GM12864 (cell line): ENCODE measurements at regions not wholly inside any gene's neighbourhood (a gene's known extent, or its start where the extent isn't known, plus 50 kb on each side); places are given as distances from the start of the nearest gene placed in this dataset.

Experiments used
- DNase-seq: peaks from one replicate; pipeline ENCODE4 v3.0.0-alpha.2; 2011; ENCODE audit warnings: low read depth
- H3K4me3 ChIP-seq: 2 replicates; pipeline ENCODE4 v1.5.1; 2011; ENCODE audit warnings: mild to moderate bottlenecking, low read depth, low read length, control low read depth
- TF ChIP-seq, protein P1 (sequence below): IDR thresholded peaks from 2 replicates; pipeline ENCODE4 v1.5.1; 2011; ENCODE audit warnings: low read depth, mild to moderate bottlenecking, moderate library complexity, low read length, control low read depth, inconsistent platforms; ENCODE audit errors: missing control alignments

DNA sequence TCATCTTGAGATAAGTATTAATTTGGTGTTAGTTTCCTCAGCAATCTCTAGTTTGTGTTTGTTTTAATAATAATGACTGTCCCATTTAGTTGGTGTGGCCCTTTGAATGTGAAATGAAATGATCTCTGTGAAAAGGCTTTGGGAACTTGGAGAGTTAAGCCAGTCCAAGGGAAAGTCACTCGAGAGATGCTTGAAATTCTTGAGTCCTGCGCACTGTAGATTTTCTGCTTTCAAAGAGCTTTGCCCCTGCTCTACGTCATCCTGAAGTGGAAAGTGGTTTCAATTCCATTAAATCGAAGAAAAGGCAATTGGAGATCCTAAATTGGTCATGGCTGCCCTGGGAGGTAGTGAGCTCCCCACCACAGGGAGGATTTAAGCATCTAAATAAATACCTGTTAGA is 403.8 kb downstream of the ZNF536 start:
- no peak overlapping the region for H3K4me3 ChIP-seq
- TF ChIP-seq, protein P1, sequence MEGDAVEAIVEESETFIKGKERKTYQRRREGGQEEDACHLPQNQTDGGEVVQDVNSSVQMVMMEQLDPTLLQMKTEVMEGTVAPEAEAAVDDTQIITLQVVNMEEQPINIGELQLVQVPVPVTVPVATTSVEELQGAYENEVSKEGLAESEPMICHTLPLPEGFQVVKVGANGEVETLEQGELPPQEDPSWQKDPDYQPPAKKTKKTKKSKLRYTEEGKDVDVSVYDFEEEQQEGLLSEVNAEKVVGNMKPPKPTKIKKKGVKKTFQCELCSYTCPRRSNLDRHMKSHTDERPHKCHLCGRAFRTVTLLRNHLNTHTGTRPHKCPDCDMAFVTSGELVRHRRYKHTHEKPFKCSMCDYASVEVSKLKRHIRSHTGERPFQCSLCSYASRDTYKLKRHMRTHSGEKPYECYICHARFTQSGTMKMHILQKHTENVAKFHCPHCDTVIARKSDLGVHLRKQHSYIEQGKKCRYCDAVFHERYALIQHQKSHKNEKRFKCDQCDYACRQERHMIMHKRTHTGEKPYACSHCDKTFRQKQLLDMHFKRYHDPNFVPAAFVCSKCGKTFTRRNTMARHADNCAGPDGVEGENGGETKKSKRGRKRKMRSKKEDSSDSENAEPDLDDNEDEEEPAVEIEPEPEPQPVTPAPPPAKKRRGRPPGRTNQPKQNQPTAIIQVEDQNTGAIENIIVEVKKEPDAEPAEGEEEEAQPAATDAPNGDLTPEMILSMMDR, result no peak
- no peak for DNase-seq

DNA sequence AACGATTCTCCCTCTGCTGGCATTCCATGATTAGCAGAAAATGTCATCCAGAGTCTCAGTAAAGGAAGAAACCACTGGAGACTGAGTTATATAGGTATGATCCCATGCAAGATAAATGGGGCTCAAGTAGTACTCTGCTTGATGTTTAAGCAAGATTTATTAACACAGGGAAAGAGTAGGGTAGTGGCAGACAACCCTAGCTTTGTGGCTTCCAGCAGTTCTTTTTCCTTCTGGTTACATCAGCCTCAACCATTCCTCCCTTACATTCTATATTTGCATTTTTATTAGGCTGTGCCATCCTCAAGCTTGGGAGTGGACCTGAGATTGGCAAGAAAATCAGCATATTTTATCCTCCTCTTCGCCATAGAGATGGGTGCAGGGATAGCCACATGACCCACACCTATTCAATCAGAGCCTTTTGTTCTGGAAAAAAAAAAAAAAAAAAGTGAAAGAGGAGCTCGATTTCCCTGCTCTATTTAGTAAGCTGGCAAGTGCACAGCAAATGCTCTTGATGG is 402.1 kb downstream of the ZNF536 start:
- TF ChIP-seq, protein P1, result no peak
- no peak for DNase-seq
- H3K4me3 ChIP-seq, result no peak overlapping the region

DNA sequence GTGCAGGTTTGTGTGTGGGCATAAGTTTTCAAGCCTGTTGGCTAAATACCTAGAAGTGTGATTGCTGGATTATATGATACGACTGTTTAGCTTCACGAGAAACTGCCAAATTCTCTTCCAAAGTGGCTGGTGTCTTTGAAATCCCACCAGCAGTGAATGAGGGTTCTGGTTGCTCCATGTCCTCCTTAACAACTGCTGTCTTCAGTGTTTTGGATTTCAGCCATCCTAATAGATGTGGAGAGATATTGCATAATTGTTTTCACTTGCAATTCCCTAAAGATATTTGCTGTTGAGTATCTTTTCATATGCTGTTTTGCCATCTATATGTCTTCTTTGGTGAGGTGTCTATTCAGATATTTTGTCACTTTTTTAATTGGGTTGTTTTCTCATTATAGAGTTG is 390.5 kb downstream of the ZNF536 start:
- TF ChIP-seq, protein P1, result no peak
- H3K4me3 ChIP-seq, result no peak overlapping the region
- no peak for DNase-seq

DNA sequence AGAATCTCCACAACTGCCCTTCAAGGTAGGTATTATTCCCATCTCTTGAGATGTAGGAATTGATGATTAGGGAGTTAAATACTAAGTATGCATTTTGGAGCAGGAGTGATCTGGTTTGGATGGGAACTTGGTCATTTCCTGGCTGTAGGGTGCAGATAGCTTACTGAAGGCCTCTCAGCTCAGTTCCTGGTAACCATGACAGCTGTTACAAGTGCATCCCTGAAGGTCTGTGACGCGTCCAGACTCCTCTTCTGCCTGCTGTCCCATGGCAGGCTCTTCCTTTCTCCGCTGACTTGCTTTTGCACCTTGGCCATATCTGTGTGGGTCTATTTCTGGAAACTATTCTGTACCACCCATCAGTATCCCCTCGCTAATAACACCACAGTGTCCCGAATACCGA is 387.8 kb downstream of the ZNF536 start:
- TF ChIP-seq, protein P1, result no peak
- no peak overlapping the region for H3K4me3 ChIP-seq
- no peak for DNase-seq

DNA sequence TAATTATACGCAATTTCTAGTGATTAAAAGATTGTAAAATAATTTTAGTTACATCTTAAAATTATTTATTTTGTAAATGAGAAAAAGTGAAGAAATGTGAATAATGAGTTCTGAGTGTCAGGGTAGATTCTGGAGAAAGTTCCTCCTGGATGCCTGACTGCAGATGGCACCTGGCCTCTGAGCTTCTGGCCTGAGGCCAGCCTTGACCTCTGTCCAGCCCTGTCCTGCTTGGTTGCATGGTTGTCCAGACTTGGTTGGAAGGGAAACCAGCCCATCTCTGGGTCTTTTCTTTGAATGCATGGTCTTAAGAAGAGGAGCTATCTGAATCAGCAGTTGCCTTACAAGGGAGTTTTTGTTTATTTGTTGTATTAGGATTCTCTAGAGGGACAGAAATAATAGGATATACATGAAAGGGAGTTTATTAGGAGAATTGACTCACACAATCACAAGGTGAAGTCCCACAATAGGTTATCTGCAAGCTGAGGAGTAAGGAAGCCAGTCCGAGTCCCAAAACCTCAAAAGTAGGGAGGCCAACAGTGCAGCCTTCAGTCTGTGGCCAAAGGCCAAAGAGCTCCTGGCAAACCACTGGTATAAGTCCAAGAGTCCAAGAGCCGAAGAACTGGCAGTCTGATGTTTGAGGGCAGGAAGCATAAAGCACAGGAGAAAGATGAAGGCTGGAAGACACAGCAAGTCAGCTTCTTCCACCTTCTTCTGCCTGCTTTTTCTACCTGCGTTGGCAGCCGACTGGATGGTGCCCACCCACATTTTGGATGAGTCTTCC is 385.8 kb downstream of the ZNF536 start:
- DNase-seq, result no peak
- H3K4me3 ChIP-seq, result no peak overlapping the region
- TF ChIP-seq, protein P1, result no peak

DNA sequence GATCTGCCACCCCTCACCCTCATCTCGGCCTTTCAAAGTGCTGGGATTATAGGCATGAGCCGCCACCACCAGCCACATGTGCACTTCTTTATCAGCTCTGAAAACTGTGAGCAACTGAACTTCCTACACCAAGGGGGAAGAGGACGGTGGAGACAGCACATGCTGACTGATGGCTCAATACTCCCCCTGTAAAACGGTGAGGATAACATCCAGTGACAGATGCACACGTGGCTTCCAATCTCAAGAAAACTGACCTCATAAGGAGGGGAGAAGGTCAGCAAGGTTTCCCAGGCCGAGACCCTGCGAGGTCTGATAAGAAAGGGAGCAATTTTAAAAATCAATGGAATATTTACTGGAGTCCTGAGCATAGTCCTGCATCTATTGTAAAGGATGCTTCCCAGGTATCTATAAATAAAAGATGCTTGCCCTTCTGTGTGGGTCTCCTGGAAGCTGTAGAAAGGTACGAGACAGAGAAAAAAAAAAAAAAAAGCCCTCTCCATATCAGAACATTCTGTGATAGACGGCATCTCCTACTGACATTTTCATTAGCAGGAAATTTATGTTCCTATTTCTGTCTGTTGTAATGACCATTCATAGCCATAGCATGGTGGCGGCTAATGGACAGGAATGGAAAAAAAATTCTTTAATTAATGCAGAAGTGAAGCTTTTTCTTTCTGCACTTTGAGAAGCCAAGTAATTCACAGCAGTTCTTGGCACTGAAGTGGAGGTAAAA is 385.1 kb downstream of the ZNF536 start:
- no peak overlapping the region for H3K4me3 ChIP-seq
- TF ChIP-seq, protein P1, result no peak
- DNase-seq, result no peak
